GM21717 (cell line): ENCODE measurements at regions not wholly inside any gene's neighbourhood (a gene's known extent, or its start where the extent isn't known, plus 50 kb on each side); places are given as distances from the start of the nearest gene placed in this dataset.

Experiments used
- ATAC-seq: cut with Tn5 transposase; IDR thresholded peaks from one replicate; pipeline ENCODE4 v1.9.1; 2021; ENCODE audit warnings: mild to moderate bottlenecking, moderate library complexity; ENCODE audit not compliant: unreplicated experiment

DNA sequence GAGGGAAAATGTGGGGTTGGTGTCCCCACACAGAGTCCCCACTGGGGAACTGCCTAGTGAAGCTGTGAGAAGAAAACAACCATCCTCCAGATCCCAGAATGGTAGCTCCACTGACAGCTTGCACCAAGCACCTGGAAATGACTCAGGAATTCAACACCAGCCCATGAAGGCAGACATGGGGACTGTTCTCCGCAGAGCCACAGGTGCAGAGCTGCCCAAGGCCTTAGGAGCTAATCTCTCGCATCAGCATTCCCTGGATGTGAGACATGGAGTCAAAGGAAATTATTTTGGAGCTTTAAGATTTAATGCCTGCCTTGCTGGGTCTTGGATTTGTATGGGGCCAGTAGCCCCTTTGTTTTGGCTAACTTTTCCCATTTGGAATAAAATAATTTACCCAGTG, 367.9 kb downstream of the FAM133A start:
- ATAC-seq = no peak

DNA sequence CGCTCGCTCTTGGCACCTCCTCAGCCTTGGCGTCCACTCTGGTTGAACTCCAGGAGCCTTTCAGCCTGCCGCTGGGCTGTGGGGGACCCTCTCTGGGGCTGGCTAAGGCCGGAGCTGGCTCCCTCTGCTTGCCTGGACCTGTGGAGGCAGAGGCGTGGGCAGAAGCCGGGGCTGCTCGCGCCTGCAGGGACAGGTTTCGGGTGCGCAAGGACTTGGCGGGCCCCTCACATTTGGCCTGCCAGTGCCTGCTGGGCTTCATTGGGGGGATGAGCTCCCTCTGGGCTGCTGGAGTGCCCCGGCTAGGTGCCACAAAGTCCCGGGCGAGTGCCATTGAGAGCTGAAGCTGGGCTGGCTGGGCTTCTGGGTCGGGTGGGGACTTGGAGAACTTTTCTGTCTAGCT, 371.7 kb downstream of the FAM133A start:
- no peak for ATAC-seq

DNA sequence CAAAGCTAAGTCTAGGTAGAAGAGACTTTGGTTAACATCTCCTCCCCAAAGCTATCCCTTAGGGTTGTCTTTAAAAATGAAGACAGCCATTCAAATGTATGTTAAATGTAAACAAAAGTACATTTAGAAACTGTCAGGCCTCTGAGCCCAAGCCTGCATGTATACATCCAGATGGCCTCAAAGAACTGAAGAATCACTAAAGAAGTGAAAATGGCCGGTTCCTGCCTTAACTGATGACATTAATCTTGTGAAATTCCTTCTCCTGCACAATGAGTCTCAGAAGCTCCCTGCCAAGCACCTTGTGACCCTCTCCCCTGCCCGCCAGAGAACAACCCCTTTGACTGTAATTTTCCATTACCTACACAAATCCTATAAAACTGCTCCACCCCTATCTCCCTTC, 377.9 kb downstream of the FAM133A start:
- ATAC-seq = no peak

DNA sequence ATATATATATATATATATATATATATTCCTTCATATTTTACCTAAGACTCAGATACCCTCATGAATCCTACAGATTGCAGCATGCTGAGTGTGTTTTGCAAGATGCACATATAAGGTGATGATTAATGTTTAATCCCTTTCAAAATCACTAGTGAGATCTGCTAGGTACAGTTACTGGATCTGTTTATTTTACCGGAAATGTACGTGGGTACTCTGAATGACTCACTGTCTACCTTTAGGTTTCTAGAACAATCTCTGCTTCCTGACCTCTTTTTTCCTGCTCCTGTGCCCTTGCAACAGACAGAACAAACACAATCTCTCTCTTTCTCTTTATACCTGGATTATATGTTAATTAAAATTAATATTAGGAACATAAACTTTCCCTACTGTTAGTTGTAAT, 379.6 kb downstream of the FAM133A start:
- ATAC-seq = no peak

DNA sequence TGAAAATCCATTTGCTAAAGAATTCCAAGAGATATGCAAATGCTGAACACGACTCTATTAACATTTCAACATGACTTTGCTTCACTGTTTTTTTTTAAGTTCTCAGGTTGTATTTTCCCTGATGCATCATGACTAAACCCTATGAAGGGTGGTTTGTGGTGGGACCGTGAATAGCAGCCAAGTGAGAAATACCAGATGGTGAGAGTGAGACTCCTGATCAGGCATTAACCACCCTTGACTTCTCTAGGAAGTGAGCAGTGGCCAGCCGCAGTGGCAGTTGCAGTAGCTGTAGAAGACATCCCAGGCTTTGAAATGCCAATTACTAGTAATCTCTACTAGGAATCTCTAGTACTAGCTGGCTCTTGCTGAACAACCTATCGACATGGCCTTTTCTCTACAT, 383.4 kb downstream of the FAM133A start:
- ATAC-seq = no peak

DNA sequence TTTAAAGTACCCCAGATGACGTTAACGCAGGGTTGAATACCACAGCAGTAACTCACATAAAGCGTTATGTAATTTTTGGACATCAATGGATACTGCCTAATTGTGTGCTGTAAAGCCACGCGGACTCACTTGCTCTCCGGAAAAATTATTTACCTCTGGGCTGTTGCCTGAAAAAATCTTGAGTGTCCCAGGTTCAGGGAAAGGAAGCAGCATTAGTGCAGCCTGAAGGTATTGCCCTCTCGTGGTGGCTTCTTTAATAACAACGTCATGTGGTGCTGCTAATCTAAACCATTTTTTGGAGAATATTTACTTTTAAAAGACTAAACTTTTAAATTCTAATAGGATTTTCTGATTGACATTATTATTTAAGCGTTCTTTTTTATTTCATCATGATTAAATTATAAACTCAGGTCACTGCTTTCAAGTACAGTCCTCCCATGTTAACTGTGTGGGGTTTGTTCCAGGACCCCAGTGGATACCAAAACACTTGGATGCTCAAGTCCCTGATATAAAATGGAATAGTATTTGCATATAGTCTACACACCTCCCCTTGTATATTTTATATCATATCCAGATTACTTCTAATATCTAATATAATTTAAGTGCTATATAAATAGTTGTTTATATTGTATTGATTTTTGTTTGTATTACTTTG, 384.8 kb downstream of the FAM133A start:
- ATAC-seq = no peak

DNA sequence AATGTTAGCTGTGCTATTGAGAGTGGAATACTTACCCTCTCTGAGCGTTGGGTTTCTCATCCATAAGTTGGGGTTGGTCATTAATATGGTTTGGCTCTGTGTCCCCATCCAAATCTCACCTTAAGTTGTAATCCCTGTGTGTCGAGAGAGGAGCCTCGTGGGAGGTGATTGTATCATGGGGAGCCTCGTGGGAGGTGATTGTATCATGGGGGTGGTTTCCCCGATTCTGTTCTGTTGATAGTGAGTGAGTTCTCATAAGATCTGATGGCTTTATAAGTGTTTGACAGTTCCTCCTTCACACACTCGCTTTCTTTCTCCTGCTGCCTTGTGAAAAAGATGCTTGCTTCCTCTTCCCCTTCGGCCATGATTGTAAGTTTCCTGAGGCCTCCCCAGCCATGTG, 391.1 kb downstream of the FAM133A start:
- no peak for ATAC-seq

DNA sequence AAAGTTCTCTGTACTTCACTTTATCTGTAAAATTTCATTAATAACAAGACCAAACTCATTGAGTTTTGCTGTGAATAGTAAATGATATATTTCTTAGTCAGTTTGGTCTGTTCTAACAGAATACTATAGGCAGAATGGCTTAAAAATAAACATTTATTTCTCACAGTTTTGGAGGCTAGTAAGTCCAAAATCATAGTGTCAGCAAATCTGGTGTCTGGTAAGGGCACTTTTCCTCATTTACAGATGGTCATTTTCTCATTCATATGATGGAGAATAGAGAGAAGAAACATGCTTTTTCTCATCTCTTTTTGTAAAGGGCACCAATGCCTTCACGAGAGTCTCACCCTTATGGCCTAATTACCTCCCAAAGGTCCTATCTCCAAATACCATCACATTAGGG, 415.1 kb downstream of the FAM133A start:
- ATAC-seq = no peak

DNA sequence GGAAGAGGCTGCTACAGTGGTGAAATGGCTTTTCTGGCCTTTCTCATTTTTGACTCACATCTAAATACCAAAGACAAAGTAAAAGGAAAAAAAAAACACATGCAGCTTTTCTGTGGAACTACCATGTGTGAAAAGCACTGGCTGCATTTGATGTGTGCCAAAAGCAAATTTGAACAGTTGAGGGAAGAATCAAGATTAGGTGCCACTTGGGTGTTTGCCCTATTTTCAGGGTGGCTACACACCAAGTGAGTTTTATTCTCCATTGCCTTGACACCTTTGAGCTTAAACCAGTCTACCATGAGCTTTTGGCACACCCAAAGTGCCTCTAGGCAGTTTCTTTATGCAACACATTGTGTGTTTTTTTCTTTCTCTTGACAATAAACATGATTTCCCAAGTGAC, 423.9 kb downstream of the FAM133A start:
- no peak for ATAC-seq

DNA sequence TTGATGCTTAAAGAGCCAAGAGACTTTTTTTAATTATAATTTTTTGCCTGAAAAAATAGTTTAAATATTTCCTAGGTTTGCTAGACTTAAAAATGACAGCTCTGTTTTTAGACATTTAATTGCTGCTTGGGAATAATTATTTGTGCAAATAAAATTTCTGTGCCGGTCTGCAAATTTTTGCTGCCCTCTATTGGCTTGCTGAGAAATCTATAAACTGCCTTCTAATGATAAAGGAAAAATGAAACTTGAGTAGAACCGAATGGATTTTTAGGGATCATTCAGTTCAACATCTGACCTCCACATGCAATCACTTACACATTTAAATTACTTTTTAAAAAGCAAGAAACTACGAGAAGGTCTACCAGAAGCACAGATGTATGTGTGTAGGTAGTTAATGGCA, 434.0 kb downstream of the FAM133A start:
- ATAC-seq = no peak

DNA sequence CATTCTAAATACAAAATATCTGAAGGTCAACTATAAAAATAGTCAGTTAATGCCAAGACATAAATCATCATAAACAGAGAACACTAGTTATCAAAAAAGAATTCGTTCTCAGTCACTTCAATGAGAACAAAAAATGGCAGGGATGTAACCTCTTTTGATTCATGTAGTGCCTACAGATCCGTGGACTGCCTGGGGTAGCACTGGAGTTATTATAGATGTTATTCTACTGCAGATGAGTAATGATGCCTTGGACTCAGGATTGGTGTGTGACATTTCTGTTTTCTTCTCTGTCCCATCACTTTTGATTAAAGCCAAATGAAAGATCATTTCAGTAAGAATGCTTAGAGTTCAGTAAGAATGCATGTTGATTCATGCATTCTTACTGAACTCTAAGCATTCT, 440.4 kb downstream of the FAM133A start:
- ATAC-seq = no peak

DNA sequence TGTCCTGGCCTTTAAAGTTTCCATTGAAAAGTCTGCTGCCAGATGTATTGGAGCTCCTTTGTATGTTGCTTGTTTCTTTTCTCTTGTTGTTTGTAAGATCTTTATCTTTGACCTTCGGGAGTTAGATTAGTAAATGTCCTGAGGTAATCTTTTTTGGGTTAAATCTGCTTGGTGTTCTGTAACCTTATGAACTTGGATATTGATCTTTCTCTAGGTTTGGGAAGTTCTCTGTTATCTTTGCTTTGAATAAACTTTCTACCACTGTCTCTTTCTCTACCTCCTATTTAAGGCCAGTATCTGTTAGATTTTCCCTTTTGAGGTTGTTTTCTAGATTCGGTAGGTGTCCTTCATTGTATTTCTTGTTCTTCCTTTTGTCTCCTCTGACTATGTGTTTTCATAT, 447.8 kb downstream of the FAM133A start:
- ATAC-seq = no peak

DNA sequence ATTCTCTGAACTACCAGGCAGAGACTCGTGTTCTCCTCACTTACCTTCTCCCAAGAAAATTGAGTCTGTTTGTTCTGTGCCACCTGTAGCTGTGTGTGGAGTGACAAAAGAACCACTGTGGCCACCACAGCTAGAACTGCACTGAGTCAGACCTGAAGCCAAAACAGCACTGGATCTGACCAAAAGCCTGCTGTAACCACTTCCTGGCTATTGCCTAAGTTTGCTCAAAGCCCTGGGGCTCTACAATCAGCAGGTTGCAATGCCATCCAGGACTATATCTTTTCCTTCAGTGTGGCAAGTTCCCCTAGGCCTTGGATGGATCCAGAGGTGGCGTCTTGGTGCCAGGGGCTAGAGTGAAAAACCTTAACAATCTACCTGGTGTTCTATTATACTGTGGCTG, 449.1 kb downstream of the FAM133A start:
- ATAC-seq = no peak

DNA sequence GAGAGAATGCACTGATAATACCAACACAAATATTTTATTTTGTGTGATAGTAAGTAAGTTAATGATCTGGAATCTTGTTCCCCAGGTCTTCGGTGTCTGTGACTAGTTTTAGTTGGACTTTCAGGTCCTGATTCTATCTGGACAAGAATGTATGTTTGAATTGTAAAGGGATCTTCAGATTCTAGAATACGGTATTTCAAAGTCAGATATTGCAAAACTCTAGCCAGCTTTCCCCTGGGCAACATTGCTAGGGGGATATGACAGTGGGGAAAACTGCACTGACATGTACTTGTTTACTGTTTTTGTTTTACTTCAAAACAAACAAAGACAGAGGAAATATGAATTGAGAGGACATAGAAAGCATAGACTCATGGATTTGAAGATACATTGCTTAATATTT, 489.0 kb downstream of the FAM133A start:
- ATAC-seq = no peak

DNA sequence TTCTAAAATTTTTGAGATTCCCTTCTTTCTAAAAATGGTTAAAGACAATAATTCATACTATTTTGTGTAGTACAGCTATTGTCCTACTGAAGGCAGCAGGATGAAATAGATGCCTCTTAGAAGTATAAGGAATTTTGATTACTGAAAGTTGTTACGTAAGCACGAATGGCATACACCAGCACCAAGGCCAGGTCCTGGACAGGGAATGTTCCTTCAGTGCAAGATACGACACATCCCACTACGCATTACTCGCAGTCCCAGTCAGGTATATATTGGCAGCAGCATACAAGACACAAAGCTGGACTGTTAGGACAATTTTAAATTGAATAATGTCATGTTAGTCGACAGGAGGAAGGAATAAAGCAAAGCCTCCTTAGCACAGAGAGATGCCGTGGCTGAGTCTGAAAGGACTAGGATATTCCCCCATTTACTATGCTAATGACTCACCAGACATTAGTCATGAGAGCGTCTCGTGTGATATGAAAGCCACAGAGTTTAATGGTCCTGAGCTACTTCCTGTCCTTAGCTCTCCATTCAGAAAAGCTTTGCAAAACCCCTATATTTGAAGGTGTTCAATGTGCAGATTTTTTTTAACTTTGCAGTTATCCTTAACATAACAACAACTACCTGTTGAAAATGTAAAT, 504.3 kb downstream of the FAM133A start:
- no peak for ATAC-seq

DNA sequence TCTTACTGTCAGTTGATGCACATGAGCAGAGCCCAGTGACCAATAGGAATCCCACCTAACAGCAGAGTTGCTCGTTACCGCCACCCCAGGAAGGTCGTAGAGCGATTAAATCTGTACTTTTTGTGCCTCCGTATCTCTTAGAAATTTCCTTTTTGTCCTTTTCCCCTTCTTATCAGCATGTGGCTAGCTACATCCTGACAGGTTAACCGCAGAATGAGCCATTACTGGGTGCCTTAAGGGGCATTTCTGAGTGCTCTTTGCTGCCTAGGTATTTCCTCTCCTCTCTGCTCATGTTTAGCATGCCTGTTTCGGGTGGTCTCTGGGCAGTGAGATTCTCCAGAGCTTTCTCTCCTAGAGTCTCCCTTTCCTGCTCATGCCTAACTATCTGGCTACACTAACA, 530.5 kb downstream of the FAM133A start:
- ATAC-seq = no peak

DNA sequence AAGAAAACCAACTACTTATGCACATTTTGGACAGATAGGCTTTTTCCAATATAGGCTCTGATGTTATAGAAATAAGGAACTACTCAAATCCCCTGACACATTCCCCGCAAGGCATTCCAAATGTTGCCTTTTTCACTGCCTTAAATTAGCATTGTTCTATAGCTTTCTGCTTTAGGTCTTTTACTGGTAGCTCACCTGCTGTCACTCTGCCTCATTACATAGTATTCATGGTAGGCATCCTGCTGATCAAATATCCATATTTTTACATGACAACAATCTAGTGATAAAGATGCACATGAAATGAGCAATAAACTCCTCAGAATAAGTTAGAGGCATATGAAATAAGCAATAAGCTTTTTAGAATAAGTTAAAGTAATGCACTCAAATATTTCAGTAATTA, 542.7 kb downstream of the FAM133A start:
- ATAC-seq = no peak

DNA sequence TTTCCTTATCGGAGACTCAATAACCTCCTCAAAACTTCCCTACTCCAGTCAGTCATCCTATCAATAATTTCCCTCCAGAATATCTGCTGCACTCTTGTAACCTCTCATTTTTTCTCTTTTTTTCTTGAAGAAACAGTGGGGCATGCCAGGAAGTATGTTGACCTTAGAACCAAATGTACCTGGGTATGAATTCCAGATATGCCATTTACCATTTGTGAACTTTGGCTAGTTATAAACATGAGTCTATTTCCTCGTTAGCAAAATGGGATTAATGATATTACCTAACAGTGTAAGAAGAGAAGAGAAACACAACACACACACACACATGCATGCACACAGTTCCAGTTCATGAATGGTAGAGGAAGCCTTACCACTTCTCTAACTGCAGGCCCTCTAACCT, 578.2 kb downstream of the FAM133A start:
- no peak for ATAC-seq

DNA sequence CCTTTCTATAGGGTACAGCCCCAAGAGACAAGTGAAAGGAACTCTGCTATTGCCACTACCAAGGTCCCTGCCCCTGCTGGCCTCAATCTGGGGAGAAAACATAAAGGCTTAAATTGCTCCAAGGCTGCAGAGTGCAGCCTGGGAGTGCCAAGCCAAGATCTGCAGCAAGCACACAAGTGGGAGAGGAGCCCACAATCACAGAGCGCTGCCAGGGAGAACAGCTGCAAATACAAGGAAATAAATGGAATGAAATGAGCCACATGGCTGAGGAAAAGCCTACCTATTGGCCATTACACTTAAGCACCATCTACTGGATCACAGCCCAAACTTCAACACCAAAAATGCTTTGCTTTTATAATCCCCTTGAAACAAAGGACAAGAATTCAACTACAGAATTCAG, 582.4 kb downstream of the FAM133A start:
- ATAC-seq = no peak

DNA sequence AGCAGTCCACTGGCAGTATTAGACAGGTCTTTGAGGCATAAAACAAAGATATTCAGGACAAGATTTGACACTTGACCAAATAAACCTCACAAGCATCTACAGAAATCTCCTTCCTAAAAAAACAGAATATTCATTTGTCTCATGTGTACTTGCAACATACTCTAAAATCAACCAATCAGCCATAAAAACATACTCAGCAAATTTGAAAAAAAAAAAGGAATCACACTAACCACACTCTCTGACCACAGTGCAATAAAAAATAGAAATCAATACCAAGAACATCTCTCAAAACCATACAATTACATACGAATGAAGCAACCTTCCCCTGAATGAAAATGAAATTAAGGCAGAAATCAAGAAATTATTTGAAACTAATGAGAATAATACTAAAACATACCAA, 591.3 kb downstream of the FAM133A start:
- ATAC-seq = no peak

DNA sequence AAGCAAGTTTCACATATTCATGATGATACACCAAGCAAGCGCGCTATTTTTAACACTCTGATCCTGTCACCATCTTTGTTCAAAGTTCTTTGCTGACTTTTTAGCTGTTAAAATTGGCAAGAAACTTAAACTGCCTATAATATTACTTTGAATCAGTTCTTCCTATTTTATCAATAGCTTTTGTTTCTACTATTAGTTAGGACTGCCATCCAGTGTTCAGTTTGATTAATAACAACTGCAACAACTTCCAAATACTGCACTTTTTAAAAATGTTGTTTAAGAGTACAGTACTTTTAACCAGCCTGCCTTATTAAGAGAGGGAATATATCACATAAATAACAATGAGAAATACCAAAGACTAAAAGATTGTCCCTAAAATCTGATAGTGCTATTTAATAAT, 614.3 kb downstream of the FAM133A start:
- ATAC-seq = no peak

DNA sequence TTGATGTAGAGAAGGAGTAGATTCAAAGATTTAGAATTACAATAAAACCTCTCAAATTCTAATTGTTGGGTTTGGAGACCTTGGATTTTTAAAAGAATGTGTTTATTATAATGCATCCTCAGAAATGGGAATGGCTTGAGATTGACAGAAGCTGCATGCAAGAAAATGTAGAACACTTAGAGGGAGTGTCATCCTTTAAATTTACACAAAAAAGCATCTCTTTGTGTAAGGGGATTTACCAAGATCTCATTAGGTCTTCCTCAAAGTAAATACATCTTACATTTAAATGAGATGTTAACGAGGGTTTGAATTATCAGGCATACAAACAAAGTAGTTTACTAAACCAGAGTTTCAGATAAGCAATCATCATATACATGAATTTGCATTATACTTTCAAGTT, 615.0 kb downstream of the FAM133A start:
- no peak for ATAC-seq

DNA sequence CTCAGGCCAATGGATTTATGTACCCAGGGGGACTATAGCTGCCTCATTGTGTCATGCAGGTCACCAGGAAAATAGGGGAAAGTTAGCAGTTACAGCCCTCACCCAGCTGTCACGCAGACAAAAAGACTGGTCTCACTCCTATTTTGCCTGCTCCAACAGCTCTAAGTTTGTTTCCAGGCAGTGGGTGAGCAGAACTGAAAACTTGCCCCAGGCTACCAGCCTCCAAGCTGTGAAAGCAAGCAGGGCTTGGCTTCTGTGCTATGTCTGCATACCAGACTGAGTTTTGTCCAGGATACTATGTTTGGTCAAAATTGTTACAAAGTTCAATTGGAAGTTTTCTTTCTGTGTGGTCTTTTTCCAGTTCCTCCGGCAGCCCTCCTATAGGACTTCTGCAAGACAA, 628.4 kb downstream of the FAM133A start:
- no peak for ATAC-seq
